PC-9 (cell line): ENCODE measurements at regions not wholly inside any gene's neighbourhood (a gene's known extent, or its start where the extent isn't known, plus 50 kb on each side); places are given as distances from the start of the nearest gene placed in this dataset.
A peak's percentile ranks its signal among the peaks of the same experiment; 100 is the strongest.
"Not testable (repeated sequence)": the region's sequence is repeated elsewhere in the genome, so short reads cannot be mapped to it uniquely, and the experiment has no call there.

ENCODE experiments used
- BruUV-seq: library from RNA; stranded (reverse); fragments of 400-500 nt; replicated peaks from 2 replicates; lab custom pipeline; 2021; lab: Mats Ljungman, UMichigan
- CTCF ChIA-PET: fragments of 300-600 bp; sonication (Branson Sonifier 250); formaldehyde crosslinking; loops from one replicate; lab custom pipeline; 2022; ENCODE audit warnings: antibody characterized with exemption; lab: Charles Lee
- POLR2A ChIA-PET: fragments of 300-600 bp; sonication (Branson Sonifier 250); formaldehyde crosslinking; loops from one replicate; lab custom pipeline; 2022; ENCODE audit warnings: antibody characterized with exemption; ENCODE audit not compliant: unreplicated experiment; lab: Charles Lee
- DNase-seq, 2 experiments: peaks; one replicate each; pipeline versions ENCODE4 v3.0.0 to v3.0.0-alpha.2; 2015 to 2022; ENCODE audit warnings: mixed read lengths in 1 of 2
- H2AFZ ChIP-seq: fragments of 200-600 bp; sonication (generic); 2 replicates; pipeline ENCODE4 v1.8.1; 2017; ENCODE audit warnings: antibody characterized with exemption
- H3F3A ChIP-seq: fragments of 200-600 bp; sonication (generic); 2 replicates; pipeline ENCODE4 v1.8.1; 2017; ENCODE audit warnings: antibody characterized with exemption, mild to moderate bottlenecking, low read depth; ENCODE audit not compliant: insufficient read depth
- H3K27ac ChIP-seq: fragments of 200-600 bp; sonication (generic); 2 replicates; pipeline ENCODE4 v1.6.1; 2016; ENCODE audit warnings: mixed run types
- H3K27me3 ChIP-seq: fragments of 200-600 bp; sonication (generic); 2 replicates; pipeline ENCODE4 v1.6.1; 2016; ENCODE audit warnings: low read depth, mixed run types; ENCODE audit not compliant: insufficient read depth
- H3K36me3 ChIP-seq: fragments of 200-600 bp; sonication (generic); 2 replicates; pipeline ENCODE4 v1.6.1; 2016; ENCODE audit warnings: low read depth, mixed run types
- H3K4me1 ChIP-seq: fragments of 200-600 bp; sonication (generic); replicated peaks from 2 replicates; pipeline ENCODE4 v1.6.1; 2016; ENCODE audit warnings: mixed run types; ENCODE audit not compliant: insufficient read depth
- H3K4me2 ChIP-seq: fragments of 200-600 bp; sonication (generic); 2 replicates; pipeline ENCODE4 v1.6.1; 2017; ENCODE audit warnings: mixed run types
- H3K4me3 ChIP-seq: fragments of 200-600 bp; sonication (generic); 2 replicates; pipeline ENCODE4 v1.6.1; 2016; ENCODE audit warnings: mixed run types
- H3K79me2 ChIP-seq: fragments of 200-600 bp; sonication (generic); 2 replicates; pipeline ENCODE4 v1.6.1; 2017; ENCODE audit warnings: low read depth, mixed run types
- H3K9me2 ChIP-seq: fragments of 200-600 bp; sonication (generic); 2 replicates; pipeline ENCODE4 v1.8.1; 2017; ENCODE audit warnings: mild to moderate bottlenecking; ENCODE audit not compliant: insufficient read depth
- H3K9me3 ChIP-seq: fragments of 200-600 bp; sonication (generic); 2 replicates; pipeline ENCODE4 v1.8.1; 2016; ENCODE audit warnings: low read depth; ENCODE audit not compliant: insufficient read depth
- H4K20me1 ChIP-seq: fragments of 200-600 bp; sonication (generic); 2 replicates; pipeline ENCODE4 v1.8.1; 2017; ENCODE audit not compliant: insufficient read depth
- CTCF ChIP-seq: fragments of 200-600 bp; sonication (generic); conservative IDR thresholded peaks from 2 replicates; pipeline ENCODE4 v1.6.1; 2017; ENCODE audit warnings: mixed run types, antibody characterized with exemption, mild to moderate bottlenecking, moderate library complexity
- EZH2 ChIP-seq: fragments of 200-600 bp; sonication (generic); IDR thresholded peaks from 2 replicates; pipeline ENCODE4 v1.8.0; 2017; ENCODE audit warnings: antibody characterized with exemption, low read depth
- intact Hi-C: fragments of 100-400 bp; cut with micrococcal nuclease; formaldehyde crosslinking; loops from one replicate; pipeline ENCODE4 v1.10.0; 2022; ENCODE audit not compliant: unreplicated experiment

DNA sequence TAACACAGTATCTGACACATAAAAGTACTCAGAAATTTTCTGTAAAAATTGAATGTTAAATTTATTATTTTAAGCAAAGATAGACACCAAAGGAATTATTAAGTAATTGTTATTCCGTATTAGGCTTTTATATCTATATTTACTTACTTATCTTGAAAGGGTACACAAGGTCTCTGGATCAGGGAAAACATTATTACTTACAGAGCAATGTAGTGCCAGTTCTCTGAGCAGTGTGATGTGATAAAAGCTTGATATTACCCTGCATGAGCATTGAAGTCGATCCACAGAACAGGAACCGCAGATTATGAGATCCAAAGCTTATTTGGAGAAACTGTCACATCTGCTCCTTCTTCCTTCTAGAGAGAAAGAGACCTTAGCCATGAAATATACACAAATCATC lies 637.9 kb upstream of the RGS18 start:
- Histone ChIP-seq H2AFZ (no peak overlapping the region), H3K27me3 (no peaks in the 10 kb centered on the region), H3F3A (no peaks in the 10 kb centered on the region), H3K79me2 (no peaks in the 10 kb centered on the region), H3K27ac (no peak overlapping the region), H3K9me2 (no peaks in the 10 kb centered on the region), H3K4me3 (no peak overlapping the region), H3K4me2 (no peak overlapping the region), H3K36me3 (no peaks in the 10 kb centered on the region), H4K20me1 (no peaks in the 10 kb centered on the region), H3K9me3 (no peaks in the 10 kb centered on the region), H3K4me1 (no peaks in the 10 kb centered on the region)
- TF ChIP-seq CTCF (no peak), EZH2 (no peak)
- no peak for DNase-seq
- intact Hi-C loops = no loop called here
- CTCF ChIA-PET = no interaction called here
- BruUV-seq = no TSS peak
- POLR2A ChIA-PET = no interaction called here

- H3K27ac ChIP-seq, H3K27me3 ChIP-seq, H3F3A ChIP-seq, H3K4me3 ChIP-seq, H3K79me2 ChIP-seq, H3K9me3 ChIP-seq, H3K4me1 ChIP-seq, H4K20me1 ChIP-seq, BruUV-seq, H3K9me2 ChIP-seq, H3K36me3 ChIP-seq, H3K4me2 ChIP-seq, intact Hi-C loops, CTCF ChIA-PET, DNase-seq, H2AFZ ChIP-seq, POLR2A ChIA-PET: not testable (repeated sequence)
Measured at GRCh38 chr1:191525944-191526343, 632.3 kb upstream of the RGS18 start.

- H4K20me1 ChIP-seq = no peaks in the 10 kb centered on the region
- H3K4me1 ChIP-seq = peaks cover 7% of the 10 kb centered on the region; the same call in 1 of the 2 replicates
- no peaks in the 10 kb centered on the region for H3K9me3 ChIP-seq
- TF ChIP-seq CTCF (no peak), EZH2 (no peak)
- peak; percentile 38 to 43 for DNase-seq
- no TSS peak for BruUV-seq
- H3K4me2 ChIP-seq = 0 out of 2 replicates have a peak overlapping the region, but pooled peaks have one; percentile 20
- H3K36me3 ChIP-seq = no peaks in the 10 kb centered on the region
- H3K27me3 ChIP-seq = no peaks in the 10 kb centered on the region
- no peaks in the 10 kb centered on the region for H3F3A ChIP-seq
- CTCF ChIA-PET = no interaction called here
- H3K9me2 ChIP-seq = no peaks in the 10 kb centered on the region; the same call in 1 of the 2 replicates
- no peaks in the 10 kb centered on the region for H3K79me2 ChIP-seq
- POLR2A ChIA-PET = no interaction called here
- H3K4me3 ChIP-seq = no peak overlapping the region
- H2AFZ ChIP-seq = no peak overlapping the region
- no peak overlapping the region for H3K27ac ChIP-seq
- intact Hi-C loops = no loop called here
Measured at GRCh38 chr1:191528275-191528674, 630.0 kb upstream of the RGS18 start.

DNA sequence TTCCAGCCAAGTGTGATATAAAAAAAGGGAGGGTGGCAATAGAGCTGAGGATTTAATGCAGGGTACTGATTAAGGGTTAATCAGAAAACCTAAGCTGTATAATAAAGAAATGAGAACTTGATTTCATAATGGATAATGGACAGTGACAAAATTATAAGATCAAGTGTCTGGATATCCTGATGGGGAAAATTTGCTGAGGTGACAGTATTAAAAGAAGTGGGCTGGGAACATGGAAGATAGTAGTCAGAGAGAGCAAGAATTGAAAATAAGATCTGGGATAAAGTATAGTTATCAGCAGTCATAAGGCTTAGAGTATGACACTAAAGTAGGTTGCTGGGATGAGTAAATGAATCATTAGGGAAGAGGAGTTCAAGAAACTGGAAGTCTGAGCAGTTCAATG lies 627.3 kb upstream of the RGS18 start:
- no peak for DNase-seq
- Histone ChIP-seq H3K36me3 (no peaks in the 10 kb centered on the region), H3K9me3 (no peaks in the 10 kb centered on the region), H4K20me1 (no peaks in the 10 kb centered on the region), H3K79me2 (no peaks in the 10 kb centered on the region), H3K27ac (no peak overlapping the region), H3K9me2 (no peaks in the 10 kb centered on the region; the same call in 1 of the 2 replicates), H3K4me1 (peaks cover 7% of the 10 kb centered on the region; the same call in 1 of the 2 replicates), H3K4me2 (no peak overlapping the region), H2AFZ (no peak overlapping the region), H3F3A (no peaks in the 10 kb centered on the region), H3K4me3 (no peak overlapping the region), H3K27me3 (no peaks in the 10 kb centered on the region)
- intact Hi-C loops = no loop called here
- no TSS peak for BruUV-seq
- TF ChIP-seq CTCF = no peak
- no peak for TF ChIP-seq EZH2
- ChIA-PET POLR2A (interaction anchor here (0.7 kb wide), 1 partner anchor 400 kb away, joined by 4 read pairs; no protein-coding TSS in a partner anchor), CTCF (no interaction called here)
